Right lobe of liver (tissue), 6 donors: ENCODE measurements at regions not wholly inside any gene's neighbourhood (a gene's known extent, or its start where the extent isn't known, plus 50 kb on each side); places are given as distances from the start of the nearest gene placed in this dataset.
"Not testable (repeated sequence)": the region's sequence is repeated elsewhere in the genome, so short reads cannot be mapped to it uniquely, and the experiment has no call there.

Source experiments
- ATAC-seq, 4 donors: fragments of 200-7000 bp; cut with Tn5 transposase; one replicate each; pipeline ENCODE4 v1.9.1; 2020; ENCODE audit warnings: mild to moderate bottlenecking in 4 of 4, moderate library complexity in 4 of 4
- DNase-seq, 3 donors: peaks; one replicate each; pipeline ENCODE4 v3.0.0-alpha.2; 2020
- H3K27ac ChIP-seq, 3 donors: fragments of 200-600 bp; one replicate each; pipeline ENCODE4 v1.8.0; 2022
- H3K27me3 ChIP-seq, 2 donors: fragments of 200-600 bp; one replicate each; pipeline ENCODE4 v1.8.0; 2022
- H3K36me3 ChIP-seq, 4 donors: fragments of 200-600 bp; sonication (generic) in 1 of 4; one replicate each; pipeline versions ENCODE4 v1.5.1 to v1.8.0; 2017 to 2022; ENCODE audit warnings: control low read depth in 1 of 4
- H3K4me1 ChIP-seq, 4 donors: fragments of 200-600 bp; sonication (generic) in 1 of 4; one replicate each; pipeline versions ENCODE4 v1.5.1 to v1.8.0; 2017 to 2022; ENCODE audit warnings: control low read depth in 1 of 4
- H3K4me3 ChIP-seq, 3 donors: fragments of 200-600 bp; one replicate each; pipeline ENCODE4 v1.8.0; 2022
- H3K9me3 ChIP-seq, 4 donors: fragments of 200-600 bp; sonication (generic) in 1 of 4; one replicate each; pipeline versions ENCODE4 v1.5.1 to v1.8.0; 2017 to 2022; ENCODE audit warnings: control low read depth in 1 of 4
- POLR2A ChIP-seq: fragments of 450-650 bp; IDR thresholded peaks from one replicate; pipeline ENCODE4 v1.6.1; 2017; ENCODE audit warnings: antibody characterized with exemption, mild to moderate bottlenecking
- WGBS: methylation state at CpG from one replicate; pipeline ENCODE4 v1.1.6; 2018; ENCODE audit warnings: low coverage, low lambda C conversion rate; ENCODE audit not compliant: insufficient coverage; ENCODE audit errors: missing lambda C conversion rate; 5-methylcytosine and 5-hydroxymethylcytosine counted together
- intact Hi-C, 2 donors: fragments of 100-400 bp; cut with DNase I; formaldehyde crosslinking; loops; one replicate each; pipeline versions ENCODE4 v1.11.2 to v1.14.1; 2022
- TF ChIP-seq, protein P1 (sequence below), 4 donors: fragments of 200-600 bp in 3 of 4; fragments of 450-650 bp in 1 of 4; IDR thresholded peaks; one replicate each; pipeline versions ENCODE4 v1.5.1 to v1.8.0; 2016 to 2022; ENCODE audit warnings: antibody characterized with exemption in 4 of 4, mild to moderate bottlenecking in 2 of 4
- donor health status: DM: no; HTN: yes; CAD: no.
- donor health status: DM: no; HTN: no; CAD: no.
- donor health status: DM: no; HTN: no; CAD: no.
- donor health status: DM: no; HTN: yes; CAD: no.
- donor health status: DM: no; HTN: yes; CAD: no.

DNA sequence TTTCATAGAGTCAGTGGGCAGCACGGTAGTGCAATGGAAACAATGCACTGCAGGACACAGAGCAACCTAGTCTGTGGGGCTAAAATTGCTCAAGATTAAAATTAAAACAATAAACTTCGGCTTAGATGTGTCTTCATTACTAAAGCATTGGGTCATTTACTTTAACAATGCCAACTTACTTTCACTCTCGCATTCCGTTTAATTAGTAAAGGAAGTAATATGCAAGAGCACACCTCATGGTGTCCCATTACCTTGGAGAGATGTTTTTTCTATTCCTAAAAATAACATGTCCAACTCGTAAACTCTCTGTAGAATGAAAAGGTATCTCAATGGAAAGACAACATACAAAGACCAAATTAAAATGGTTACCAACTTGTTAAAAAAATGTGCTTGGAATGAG, 738.4 kb downstream of the PCDH17 start:
- Histone ChIP-seq H3K4me1 (no peaks in the 10 kb centered on the region), H3K4me3 (no peak overlapping the region), H3K27me3 (no peaks in the 10 kb centered on the region), H3K9me3 (no peaks in the 10 kb centered on the region), H3K36me3 (no peaks in the 10 kb centered on the region), H3K27ac (no peak overlapping the region)
- TF ChIP-seq, protein P1, sequence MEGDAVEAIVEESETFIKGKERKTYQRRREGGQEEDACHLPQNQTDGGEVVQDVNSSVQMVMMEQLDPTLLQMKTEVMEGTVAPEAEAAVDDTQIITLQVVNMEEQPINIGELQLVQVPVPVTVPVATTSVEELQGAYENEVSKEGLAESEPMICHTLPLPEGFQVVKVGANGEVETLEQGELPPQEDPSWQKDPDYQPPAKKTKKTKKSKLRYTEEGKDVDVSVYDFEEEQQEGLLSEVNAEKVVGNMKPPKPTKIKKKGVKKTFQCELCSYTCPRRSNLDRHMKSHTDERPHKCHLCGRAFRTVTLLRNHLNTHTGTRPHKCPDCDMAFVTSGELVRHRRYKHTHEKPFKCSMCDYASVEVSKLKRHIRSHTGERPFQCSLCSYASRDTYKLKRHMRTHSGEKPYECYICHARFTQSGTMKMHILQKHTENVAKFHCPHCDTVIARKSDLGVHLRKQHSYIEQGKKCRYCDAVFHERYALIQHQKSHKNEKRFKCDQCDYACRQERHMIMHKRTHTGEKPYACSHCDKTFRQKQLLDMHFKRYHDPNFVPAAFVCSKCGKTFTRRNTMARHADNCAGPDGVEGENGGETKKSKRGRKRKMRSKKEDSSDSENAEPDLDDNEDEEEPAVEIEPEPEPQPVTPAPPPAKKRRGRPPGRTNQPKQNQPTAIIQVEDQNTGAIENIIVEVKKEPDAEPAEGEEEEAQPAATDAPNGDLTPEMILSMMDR (IDR thresholded peaks at IDR 0.05), result no peak
- TF ChIP-seq POLR2A, result no peak
- intact Hi-C loops, result no loop called here
- 85% methylated on average over 5 of the region's 5 CpGs for WGBS
- DNase-seq, result no peak
- no peak for ATAC-seq

DNA sequence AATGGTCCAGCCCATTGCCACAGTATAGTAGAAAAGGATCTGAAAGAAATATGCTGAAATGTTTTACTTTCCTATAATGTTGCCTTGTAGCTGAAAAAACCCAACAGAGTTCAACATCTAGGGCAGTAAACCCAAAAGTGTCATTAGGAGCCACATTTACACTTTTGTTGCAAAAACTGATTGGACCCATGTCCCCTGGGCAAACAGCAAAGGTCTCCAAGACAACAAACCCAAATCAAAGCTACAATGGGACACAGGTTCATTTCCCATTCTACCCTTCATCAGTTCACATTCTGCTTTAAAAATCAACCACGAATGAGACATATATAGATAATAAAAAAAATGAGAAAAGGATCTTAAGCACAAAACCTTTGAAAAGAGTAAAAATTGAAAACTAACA, 744.8 kb downstream of the PCDH17 start:
- peak in 2 of 4 donors; percentile 40 to 44 for ATAC-seq
- WGBS, result 17% methylated on average over 1 of the region's 1 CpG

DNA sequence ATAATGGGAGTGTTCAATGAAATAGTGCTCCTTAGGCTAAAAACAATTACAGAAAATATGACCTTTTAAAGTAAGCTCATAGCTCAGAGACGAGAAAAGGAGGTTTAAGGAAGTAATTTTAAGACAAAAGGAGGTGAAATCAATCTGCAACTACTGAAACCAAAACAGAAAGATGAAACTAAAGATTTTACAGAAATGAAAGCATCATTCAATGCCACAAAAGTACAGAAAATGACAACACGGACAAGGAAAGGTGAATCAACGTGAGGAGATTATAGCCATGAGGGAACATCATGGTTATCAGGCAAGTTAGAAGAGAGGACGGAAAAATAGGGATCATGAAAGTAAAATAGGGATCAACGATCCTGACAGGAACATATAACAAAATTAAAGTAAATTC, 745.2 kb downstream of the PCDH17 start:
- 64% methylated on average over 5 of the region's 5 CpGs for WGBS
- Histone ChIP-seq H3K27ac (no peak overlapping the region), H3K9me3 (no peaks in the 10 kb centered on the region), H3K4me1 (no peaks in the 10 kb centered on the region), H3K4me3 (no peak overlapping the region), H3K36me3 (no peaks in the 10 kb centered on the region), H3K27me3 (no peaks in the 10 kb centered on the region)
- intact Hi-C loops, result no loop called here
- DNase-seq (no peak), ATAC-seq (no peak)
- TF ChIP-seq, protein P1 (IDR thresholded peaks at IDR 0.05), result no peak
- no peak for TF ChIP-seq POLR2A

More for the DNA sequence above, 744.8 kb downstream of the PCDH17 start:
- no peak for DNase-seq
- Histone ChIP-seq H3K27me3 (no peaks in the 10 kb centered on the region), H3K36me3 (no peaks in the 10 kb centered on the region), H3K9me3 (no peaks in the 10 kb centered on the region), H3K4me3 (no peak overlapping the region), H3K4me1 (no peaks in the 10 kb centered on the region), H3K27ac (no peak overlapping the region)
- TF ChIP-seq POLR2A, result no peak
- TF ChIP-seq, protein P1 (IDR thresholded peaks at IDR 0.05), result no peak
- intact Hi-C loops, result no loop called here

DNA sequence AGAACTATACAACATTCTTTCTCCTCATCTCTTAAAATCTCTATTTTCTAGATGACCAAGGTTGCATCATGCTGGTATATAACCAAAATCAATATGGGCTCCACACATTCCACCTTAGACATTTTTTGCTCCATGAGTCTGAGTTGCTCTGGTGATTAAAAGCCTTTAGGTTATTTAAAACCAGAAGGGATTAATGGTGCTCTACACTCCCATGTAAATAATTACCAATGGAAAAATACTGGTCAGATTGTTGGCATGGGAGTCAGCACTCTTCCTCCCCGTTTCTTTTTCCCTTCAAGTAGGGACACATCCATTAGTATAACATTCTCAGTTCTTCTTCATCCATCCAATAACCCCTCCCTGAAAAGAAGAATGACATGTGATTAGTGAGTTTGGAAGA, 747.7 kb downstream of the PCDH17 start:
- intact Hi-C loops, result no loop called here
- Histone ChIP-seq H3K4me3 (no peak overlapping the region), H3K27me3 (no peaks in the 10 kb centered on the region), H3K27ac (no peak overlapping the region), H3K9me3 (no peaks in the 10 kb centered on the region), H3K36me3 (no peaks in the 10 kb centered on the region), H3K4me1 (no peaks in the 10 kb centered on the region)
- ATAC-seq (no peak), DNase-seq (no peak)
- no peak for TF ChIP-seq POLR2A
- TF ChIP-seq, protein P1 (IDR thresholded peaks at IDR 0.05), result no peak
- WGBS, result 46% methylated on average over 1 of the region's 1 CpG

DNA sequence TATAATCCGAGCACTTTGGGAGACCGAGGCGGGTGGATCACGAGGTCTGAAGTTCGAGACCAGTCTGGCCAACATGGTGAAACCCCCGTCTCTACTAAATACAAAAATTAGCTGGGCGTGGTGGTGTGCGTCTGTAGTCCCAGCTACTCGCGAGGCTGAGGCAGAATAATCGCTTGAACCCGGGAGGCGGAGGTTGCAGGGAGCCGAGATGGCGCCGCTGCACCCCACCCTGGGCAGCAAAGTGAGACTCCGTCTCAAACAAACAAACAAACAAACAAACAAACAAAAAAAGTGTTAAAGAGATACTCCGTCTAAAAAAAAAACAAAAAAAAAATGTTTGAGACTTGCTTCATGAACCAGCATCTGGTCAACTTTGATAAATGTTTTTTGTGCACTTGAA, 753.8 kb downstream of the PCDH17 start:
- H3K27ac ChIP-seq, intact Hi-C loops, H3K4me3 ChIP-seq, H3K27me3 ChIP-seq, H3K9me3 ChIP-seq, H3K36me3 ChIP-seq, DNase-seq, H3K4me1 ChIP-seq, ATAC-seq: not testable (repeated sequence)
- WGBS, result 93% methylated on average over 18 of the region's 18 CpGs
